Stimulated activated effector memory CD8-positive, alpha-beta T cell treated with anti-CD3 and anti-CD28 coated beads, Interleukin-12 subunit alpha, Interleukin-12 subunit beta, amount 100 ng/mL, for 72 hours (primary cell): ENCODE measurements at regions not wholly inside any gene's neighbourhood (a gene's known extent, or its start where the extent isn't known, plus 50 kb on each side); places are given as distances from the start of the nearest gene placed in this dataset.

ENCODE experiments used
- ATAC-seq: fragments of 150-1000 bp; cut with Tn5 transposase; 2 replicates; pipeline ENCODE4 v1.10.0; 2021
- DNase-seq, 2 donors: peaks; one replicate each; pipeline ENCODE4 v3.0.0; 2021 to 2022; ENCODE audit warnings: low spot score in 2 of 2
- H3K27ac Mint-ChIP-seq: one replicate; pipeline ENCODE4 v1.8.0; 2022; ENCODE audit warnings: mild to moderate bottlenecking, mixed read lengths
- H3K36me3 Mint-ChIP-seq: one replicate; pipeline ENCODE4 v1.8.0; 2022; ENCODE audit warnings: mild to moderate bottlenecking, mixed read lengths
- H3K4me1 Mint-ChIP-seq: one replicate; pipeline ENCODE4 v1.8.0; 2022; ENCODE audit warnings: mixed read lengths
- H3K4me3 Mint-ChIP-seq: one replicate; pipeline ENCODE4 v1.8.0; 2022; ENCODE audit warnings: mild to moderate bottlenecking, mixed read lengths
- H3K9me3 Mint-ChIP-seq: one replicate; pipeline ENCODE4 v1.8.0; 2022; ENCODE audit warnings: mixed read lengths

DNA sequence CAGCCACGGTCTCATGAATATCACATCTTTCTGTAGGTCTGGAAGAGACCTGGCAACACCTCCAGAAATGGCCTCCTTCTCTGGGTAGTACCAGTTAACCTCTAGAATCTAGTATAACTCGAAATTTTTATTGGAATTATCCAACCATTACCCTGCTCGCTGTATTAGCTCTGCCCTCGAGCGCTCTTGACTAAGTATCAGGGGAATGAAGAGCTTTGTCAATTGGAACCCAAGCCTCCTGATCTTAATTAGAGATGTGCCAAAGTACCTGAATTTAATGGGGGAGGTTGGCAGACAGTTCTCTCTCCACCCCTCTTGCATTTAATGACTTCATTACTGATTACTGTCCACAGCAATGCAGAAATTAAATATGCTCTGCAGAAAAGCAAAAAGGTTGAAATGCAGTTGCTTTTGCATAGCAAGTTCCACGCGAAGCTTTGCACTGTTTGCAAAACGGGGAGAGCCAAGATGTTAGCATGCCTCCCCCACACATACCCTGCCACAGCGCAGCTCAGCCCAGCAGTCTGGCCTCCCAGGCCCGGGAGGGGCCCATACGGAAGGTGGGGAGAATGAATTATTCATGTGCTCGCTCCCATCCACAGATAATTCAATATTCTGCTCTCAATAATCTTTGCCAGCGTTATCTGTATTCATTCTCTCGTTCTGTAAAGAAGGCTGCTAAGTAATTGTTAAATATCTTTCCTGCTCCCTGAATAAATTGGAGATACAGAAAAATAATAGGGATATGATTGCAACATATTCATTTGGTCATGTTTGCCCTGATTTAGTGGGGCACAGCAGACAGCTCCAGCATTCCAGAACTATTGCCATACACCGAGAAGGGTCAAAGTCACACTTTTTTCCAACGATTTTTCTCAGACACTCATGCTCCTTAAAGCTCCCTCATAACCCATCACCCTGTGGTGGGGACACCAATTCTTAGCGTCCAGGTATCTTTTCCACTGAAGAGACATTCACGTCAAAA lies 305.8 kb downstream of the CDH26 start:
- no peaks in the 10 kb centered on the region for H3K4me1 Mint-ChIP-seq
- DNase-seq, result no peak
- H3K9me3 Mint-ChIP-seq, result no peaks in the 10 kb centered on the region

DNA sequence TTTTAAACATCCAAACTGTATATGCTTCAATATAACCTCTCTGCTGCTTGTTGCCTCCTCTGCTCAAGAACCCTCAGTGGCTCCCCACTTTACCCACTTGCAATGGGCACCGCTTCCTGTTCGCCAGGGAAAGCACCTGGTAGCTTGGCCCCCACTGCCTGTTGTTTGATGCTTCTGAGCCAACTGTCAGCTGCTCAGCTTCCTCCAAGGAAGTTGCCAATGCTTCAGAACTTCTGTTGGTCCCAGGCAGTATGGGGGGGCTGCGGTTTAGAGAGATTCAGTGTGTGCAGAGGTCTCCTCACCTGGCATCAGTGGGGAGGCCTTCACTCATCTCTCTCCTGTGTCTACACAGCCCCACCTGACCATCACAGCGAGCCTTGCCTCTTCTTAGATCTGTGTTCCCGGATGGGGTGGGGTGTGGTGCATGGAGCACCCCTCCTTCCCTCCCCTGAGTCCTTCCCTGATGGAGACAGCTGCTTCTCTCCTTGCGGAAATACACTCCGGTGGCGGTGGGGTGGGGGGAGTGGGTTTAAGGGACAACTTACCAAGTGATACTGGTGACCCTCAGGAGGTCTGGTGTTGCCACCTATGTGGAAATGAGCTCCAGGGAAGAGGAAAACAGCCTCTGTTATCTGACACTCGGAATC lies 308.1 kb downstream of the CDH26 start:
- Mint-ChIP-seq H3K9me3 (no peaks in the 10 kb centered on the region), H3K27ac (no peak overlapping the region), H3K36me3 (no peaks in the 10 kb centered on the region), H3K4me1 (no peaks in the 10 kb centered on the region), H3K4me3 (no peak overlapping the region)
- no peak for DNase-seq
- no peak for ATAC-seq

More for the DNA sequence above, 305.8 kb downstream of the CDH26 start:
- H3K27ac Mint-ChIP-seq, result no peak overlapping the region
- ATAC-seq, result no peak
- no peaks in the 10 kb centered on the region for H3K36me3 Mint-ChIP-seq
- no peak overlapping the region for H3K4me3 Mint-ChIP-seq

GRCh38 chr20:60268491-60268890 lies 310.3 kb downstream of the CDH26 start:
- no peak for DNase-seq
- H3K9me3 Mint-ChIP-seq, result no peaks in the 10 kb centered on the region
- no peak overlapping the region for H3K27ac Mint-ChIP-seq
- H3K4me3 Mint-ChIP-seq, result no peak overlapping the region
- peak; percentile 29 for ATAC-seq
- H3K36me3 Mint-ChIP-seq, result no peaks in the 10 kb centered on the region
- no peaks in the 10 kb centered on the region for H3K4me1 Mint-ChIP-seq

GRCh38 chr20:60269573-60270162 lies 311.4 kb downstream of the CDH26 start:
- H3K9me3 Mint-ChIP-seq, result no peaks in the 10 kb centered on the region
- no peaks in the 10 kb centered on the region for H3K4me1 Mint-ChIP-seq
- H3K27ac Mint-ChIP-seq, result no peak overlapping the region
- H3K4me3 Mint-ChIP-seq, result no peak overlapping the region
- DNase-seq, result no peak
- H3K36me3 Mint-ChIP-seq, result no peaks in the 10 kb centered on the region
- ATAC-seq, result no peak

GRCh38 chr20:60270341-60270740 lies 312.1 kb downstream of the CDH26 start:
- Mint-ChIP-seq H3K27ac (no peak overlapping the region), H3K9me3 (no peaks in the 10 kb centered on the region), H3K36me3 (no peaks in the 10 kb centered on the region), H3K4me3 (no peak overlapping the region), H3K4me1 (no peaks in the 10 kb centered on the region)
- DNase-seq (no peak), ATAC-seq (no peak)

GRCh38 chr20:60271597-60271996 lies 313.4 kb downstream of the CDH26 start:
- Mint-ChIP-seq H3K9me3 (no peaks in the 10 kb centered on the region), H3K27ac (no peak overlapping the region), H3K36me3 (no peaks in the 10 kb centered on the region), H3K4me3 (no peak overlapping the region), H3K4me1 (no peaks in the 10 kb centered on the region)
- no peak for ATAC-seq
- no peak for DNase-seq

DNA sequence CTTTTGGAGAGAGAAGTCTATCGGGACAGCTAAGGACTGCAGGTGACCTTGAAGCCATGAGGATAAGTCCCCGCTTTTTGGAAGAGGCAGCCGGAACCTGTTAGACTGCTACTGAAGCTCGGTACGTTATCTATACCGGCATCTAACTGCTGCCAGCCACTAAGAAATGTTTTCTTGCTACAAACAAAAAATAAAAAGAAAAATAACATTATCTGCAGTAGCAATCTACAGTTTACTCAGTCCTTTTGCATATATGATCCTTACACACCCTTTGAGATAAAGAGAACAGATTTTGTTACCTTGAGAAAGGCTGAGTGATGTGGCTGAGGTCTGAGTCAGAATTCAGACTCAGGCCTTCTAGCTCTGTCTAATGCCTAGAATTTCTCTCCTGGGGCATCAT lies 314.6 kb downstream of the CDH26 start:
- no peaks in the 10 kb centered on the region for H3K9me3 Mint-ChIP-seq
- no peak for ATAC-seq
- H3K27ac Mint-ChIP-seq, result no peak overlapping the region
- no peaks in the 10 kb centered on the region for H3K4me1 Mint-ChIP-seq
- no peak for DNase-seq
- H3K4me3 Mint-ChIP-seq, result no peak overlapping the region
- no peaks in the 10 kb centered on the region for H3K36me3 Mint-ChIP-seq

- H3K27ac Mint-ChIP-seq, result no peak overlapping the region
- H3K9me3 Mint-ChIP-seq, result no peaks in the 10 kb centered on the region
Observed at GRCh38 chr20:60274717-60275116, 316.5 kb downstream of the CDH26 start.

GRCh38 chr20:60281295-60281694 lies 323.1 kb downstream of the CDH26 start:
- no peaks in the 10 kb centered on the region for H3K36me3 Mint-ChIP-seq
- no peak overlapping the region for H3K4me3 Mint-ChIP-seq
- no peak overlapping the region for H3K27ac Mint-ChIP-seq
- ATAC-seq (no peak), DNase-seq (no peak)
- H3K4me1 Mint-ChIP-seq, result no peaks in the 10 kb centered on the region
- H3K9me3 Mint-ChIP-seq, result peaks cover 4% of the 10 kb centered on the region

More at GRCh38 chr20:60274717-60275116, 316.5 kb downstream of the CDH26 start:
- H3K4me3 Mint-ChIP-seq, result no peak overlapping the region
- no peak for ATAC-seq
- H3K4me1 Mint-ChIP-seq, result no peaks in the 10 kb centered on the region
- DNase-seq, result no peak
- no peaks in the 10 kb centered on the region for H3K36me3 Mint-ChIP-seq

DNA sequence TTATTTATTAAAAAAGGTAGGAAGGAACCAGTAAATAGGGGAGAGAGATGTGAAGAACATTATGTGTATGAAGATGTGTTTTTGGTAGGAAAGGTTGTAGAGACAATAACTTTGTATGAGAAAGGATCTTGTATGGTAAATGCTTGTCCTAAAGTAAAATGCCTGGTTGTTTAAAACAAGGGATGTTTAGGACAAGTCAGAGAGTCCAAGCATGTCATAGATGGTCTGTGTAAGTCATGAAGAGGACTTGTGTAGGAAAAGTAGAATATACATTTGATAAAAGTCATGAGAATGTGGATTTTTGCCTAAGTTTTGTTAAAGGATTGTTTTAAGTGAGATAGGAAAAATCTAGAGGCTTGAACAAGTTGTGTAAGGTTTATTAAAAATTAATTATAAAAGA lies 325.1 kb downstream of the CDH26 start:
- H3K36me3 Mint-ChIP-seq, result no peaks in the 10 kb centered on the region
- no peak for ATAC-seq
- no peak overlapping the region for H3K4me3 Mint-ChIP-seq
- H3K9me3 Mint-ChIP-seq, result peaks cover 6% of the 10 kb centered on the region
- no peak overlapping the region for H3K27ac Mint-ChIP-seq
- H3K4me1 Mint-ChIP-seq, result no peaks in the 10 kb centered on the region
- DNase-seq, result no peak

GRCh38 chr20:60286764-60287163 lies 328.5 kb downstream of the CDH26 start:
- no peak for ATAC-seq
- Mint-ChIP-seq H3K4me1 (no peaks in the 10 kb centered on the region), H3K9me3 (peaks cover 17% of the 10 kb centered on the region), H3K36me3 (no peaks in the 10 kb centered on the region), H3K27ac (no peak overlapping the region), H3K4me3 (no peak overlapping the region)
- DNase-seq, result no peak

- H3K9me3 Mint-ChIP-seq, result peaks cover 18% of the 10 kb centered on the region
- H3K4me3 Mint-ChIP-seq, result no peak overlapping the region
- no peak for DNase-seq
- H3K4me1 Mint-ChIP-seq, result no peaks in the 10 kb centered on the region
- no peaks in the 10 kb centered on the region for H3K36me3 Mint-ChIP-seq
- ATAC-seq, result no peak
- no peak overlapping the region for H3K27ac Mint-ChIP-seq
Observed at GRCh38 chr20:60288945-60289344, 330.7 kb downstream of the CDH26 start.

DNA sequence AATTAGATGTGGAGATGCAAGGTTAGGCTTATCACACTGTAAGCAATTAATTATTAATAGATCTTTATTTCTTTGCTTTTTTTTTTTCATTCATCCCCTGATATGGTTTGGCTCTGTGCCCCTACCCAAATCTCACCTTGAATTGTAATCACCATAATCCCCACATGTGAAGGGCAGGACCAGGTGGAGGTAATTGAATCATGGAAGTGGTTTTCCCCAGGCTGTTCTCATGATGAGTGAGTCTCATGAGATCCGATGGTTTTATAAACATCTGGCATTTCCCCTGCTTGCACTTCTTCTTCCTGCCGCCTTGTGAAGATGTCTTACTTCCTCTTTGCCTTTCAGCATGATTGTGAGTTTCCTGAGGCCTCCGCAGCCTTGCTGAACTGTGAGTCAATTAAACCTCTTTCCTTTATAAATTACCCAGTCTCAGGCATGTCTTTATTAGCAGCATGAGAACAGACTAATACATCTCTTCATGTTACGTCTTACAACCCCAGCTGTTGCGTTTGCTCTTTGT lies 333.8 kb downstream of the CDH26 start:
- no peak overlapping the region for H3K4me3 Mint-ChIP-seq
- H3K27ac Mint-ChIP-seq, result no peak overlapping the region
- H3K9me3 Mint-ChIP-seq, result peaks cover 17% of the 10 kb centered on the region
- ATAC-seq (no peak), DNase-seq (no peak)
- no peaks in the 10 kb centered on the region for H3K36me3 Mint-ChIP-seq
- H3K4me1 Mint-ChIP-seq, result peaks cover 7% of the 10 kb centered on the region

- ATAC-seq (no peak), DNase-seq (no peak)
- Mint-ChIP-seq H3K36me3 (no peaks in the 10 kb centered on the region), H3K9me3 (peaks cover 13% of the 10 kb centered on the region), H3K4me3 (no peak overlapping the region), H3K27ac (no peak overlapping the region), H3K4me1 (peaks cover 7% of the 10 kb centered on the region)
Observed at GRCh38 chr20:60294632-60295031, 336.4 kb downstream of the CDH26 start.

DNA sequence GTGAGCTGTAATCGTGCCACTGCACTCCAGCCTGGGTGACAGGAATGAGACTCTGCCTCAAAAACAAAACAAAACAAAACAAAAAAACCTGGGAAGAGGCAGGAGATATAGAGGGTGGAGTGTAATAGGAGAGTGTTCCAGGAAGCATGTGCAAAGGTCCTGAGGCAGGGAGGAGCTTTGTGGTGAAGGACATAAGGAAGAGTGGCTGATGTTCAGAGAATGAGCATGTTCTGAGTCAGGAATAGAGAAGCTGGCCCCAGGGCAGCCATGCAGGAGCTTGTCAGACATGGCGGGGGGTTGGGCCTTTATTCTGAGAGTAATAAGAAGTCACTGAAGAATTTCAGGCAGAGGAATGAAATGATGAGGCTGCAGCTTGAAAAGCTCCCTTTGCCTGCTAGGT lies 337.0 kb downstream of the CDH26 start:
- Mint-ChIP-seq H3K27ac (no peak overlapping the region), H3K4me3 (no peak overlapping the region), H3K4me1 (peaks cover 7% of the 10 kb centered on the region), H3K36me3 (no peaks in the 10 kb centered on the region), H3K9me3 (peaks cover 13% of the 10 kb centered on the region)
- DNase-seq, result no peak
- ATAC-seq, result no peak
